MM.1S (cell line): ENCODE measurements at regions not wholly inside any gene's neighbourhood (a gene's known extent, or its start where the extent isn't known, plus 50 kb on each side); places are given as distances from the start of the nearest gene placed in this dataset.

Experiments
- DNase-seq: peaks from one replicate; pipeline ENCODE4 v3.0.0-alpha.2; 2015
- H2AFZ ChIP-seq: fragments of 300-600 bp; sonication (generic); 2 replicates; pipeline ENCODE4 v1.6.0; 2016; ENCODE audit warnings: antibody characterized with exemption, low read length
- H3F3A ChIP-seq: fragments of 300-600 bp; sonication (generic); 2 replicates; pipeline ENCODE4 v1.6.1; 2016; ENCODE audit warnings: mild to moderate bottlenecking, antibody characterized with exemption, low read length, moderate library complexity, mixed read lengths; ENCODE audit not compliant: insufficient read depth
- H3K27ac ChIP-seq: fragments of 300-600 bp; sonication (generic); 2 replicates; pipeline ENCODE4 v1.5.1; 2016; ENCODE audit warnings: mild to moderate bottlenecking, low read length
- H3K27me3 ChIP-seq: fragments of 300-600 bp; sonication (generic); replicated peaks from 2 replicates; pipeline ENCODE4 v1.6.0; 2016; ENCODE audit warnings: low read length; ENCODE audit not compliant: insufficient read depth
- H3K36me3 ChIP-seq: fragments of 300-600 bp; sonication (generic); replicated peaks from 2 replicates; pipeline ENCODE4 v1.6.1; 2016; ENCODE audit warnings: mild to moderate bottlenecking, low read length, mixed read lengths; ENCODE audit not compliant: insufficient read depth
- H3K4me1 ChIP-seq: fragments of 300-600 bp; sonication (generic); 2 replicates; pipeline ENCODE4 v1.6.1; 2016; ENCODE audit warnings: low read length, mixed read lengths
- H3K4me2 ChIP-seq: fragments of 300-600 bp; sonication (generic); 2 replicates; pipeline ENCODE4 v1.6.0; 2016; ENCODE audit warnings: low read depth, low read length
- H3K4me3 ChIP-seq: fragments of 300-600 bp; sonication (generic); 2 replicates; pipeline ENCODE4 v1.5.1; 2016; ENCODE audit warnings: low read length, mixed read lengths
- H3K79me2 ChIP-seq: fragments of 300-600 bp; sonication (generic); 2 replicates; pipeline ENCODE4 v1.6.1; 2016; ENCODE audit warnings: mixed run types, low read length, mixed read lengths
- H3K9ac ChIP-seq: fragments of 300-600 bp; sonication (generic); 2 replicates; pipeline ENCODE4 v1.6.1; 2016; ENCODE audit warnings: low read length, mixed read lengths
- H3K9me2 ChIP-seq: fragments of 300-600 bp; sonication (generic); replicated peaks from 2 replicates; pipeline ENCODE4 v1.6.1; 2016; ENCODE audit warnings: mild to moderate bottlenecking, low read length, mixed read lengths; ENCODE audit not compliant: insufficient read depth
- H3K9me3 ChIP-seq: fragments of 300-600 bp; sonication (generic); replicated peaks from 2 replicates; pipeline ENCODE4 v1.6.1; 2016; ENCODE audit warnings: mild to moderate bottlenecking, low read length, mixed read lengths; ENCODE audit not compliant: insufficient read depth
- H4K20me1 ChIP-seq: fragments of 300-600 bp; sonication (generic); 2 replicates; pipeline ENCODE4 v1.6.1; 2016; ENCODE audit warnings: mild to moderate bottlenecking, low read length, moderate library complexity, mixed read lengths; ENCODE audit not compliant: insufficient read depth
- CTCF ChIP-seq: fragments of 300-600 bp; sonication (generic); IDR thresholded peaks from 2 replicates; pipeline ENCODE4 v1.5.1; 2016; ENCODE audit warnings: antibody characterized with exemption, low read length, mixed read lengths
- EZH2 ChIP-seq: fragments of 300-600 bp; sonication (generic); optimal IDR thresholded peaks from 2 replicates; pipeline ENCODE3; 2017; ENCODE audit warnings: low read depth, mild to moderate bottlenecking, antibody characterized with exemption, low read length, mixed read lengths
- EZH2phosphoT487 ChIP-seq: fragments of 300-600 bp; sonication (generic); IDR thresholded peaks from 2 replicates; pipeline ENCODE4 v1.6.1; 2018; ENCODE audit warnings: antibody characterized with exemption, low read length

DNA sequence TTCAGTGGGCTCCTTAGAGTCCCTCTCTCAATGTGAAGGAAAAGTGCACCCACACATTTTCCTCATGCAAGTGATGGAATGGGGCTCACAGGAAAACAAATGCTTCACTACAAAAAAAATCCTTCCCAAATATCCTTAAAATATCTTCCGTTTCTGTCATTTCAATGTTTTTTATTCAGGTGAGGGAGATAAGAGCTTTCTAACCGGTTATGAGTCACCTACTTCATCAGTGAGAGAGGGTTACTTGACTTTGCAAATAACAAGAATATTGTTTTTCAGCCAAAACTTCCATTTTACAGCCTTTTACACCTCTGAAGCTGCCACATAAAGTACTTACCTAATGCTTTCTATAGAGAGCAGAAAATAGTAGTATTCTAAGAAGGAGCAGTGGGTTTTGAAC, 98.3 kb upstream of the CD55 start:
- no peak overlapping the region for H2AFZ ChIP-seq
- TF ChIP-seq EZH2 = no peak
- no peak for TF ChIP-seq EZH2phosphoT487
- TF ChIP-seq CTCF = no peak

DNA sequence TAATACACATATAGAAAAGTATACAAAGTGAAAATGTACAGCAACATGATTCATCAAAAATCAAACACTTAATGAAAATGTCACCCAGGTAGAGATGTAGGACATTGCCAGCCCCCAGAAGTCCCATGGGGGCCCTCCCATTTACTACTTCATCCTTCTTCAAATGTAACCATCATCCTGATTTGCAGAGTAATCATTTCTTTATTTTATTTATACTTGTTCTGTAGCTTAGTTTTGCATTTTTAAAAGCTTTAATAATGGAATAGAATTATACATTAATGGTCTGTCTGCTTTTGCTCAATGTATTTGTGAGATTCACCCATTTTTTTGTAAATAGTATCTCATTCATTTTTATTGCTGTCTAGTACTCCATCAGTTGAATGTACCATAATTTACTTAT, 96.8 kb upstream of the CD55 start:
- DNase-seq = no peak
- no peak for TF ChIP-seq EZH2phosphoT487
- TF ChIP-seq CTCF = no peak
- TF ChIP-seq EZH2 = no peak
- Histone ChIP-seq H3K9ac (no peak overlapping the region), H3K4me2 (no peak overlapping the region), H3K9me3 (no peaks in the 10 kb centered on the region), H2AFZ (no peak overlapping the region), H3K27me3 (no peaks in the 10 kb centered on the region), H4K20me1 (no peaks in the 10 kb centered on the region), H3K4me3 (no peak overlapping the region), H3K36me3 (no peaks in the 10 kb centered on the region), H3K4me1 (no peaks in the 10 kb centered on the region), H3K27ac (no peak overlapping the region), H3K79me2 (no peaks in the 10 kb centered on the region), H3K9me2 (no peaks in the 10 kb centered on the region), H3F3A (no peaks in the 10 kb centered on the region)

More for the DNA sequence above, 98.3 kb upstream of the CD55 start:
- no peaks in the 10 kb centered on the region for H3K36me3 ChIP-seq
- H3K9me2 ChIP-seq = no peaks in the 10 kb centered on the region
- H3K4me2 ChIP-seq = no peak overlapping the region
- H3K27me3 ChIP-seq = no peaks in the 10 kb centered on the region
- H3K9ac ChIP-seq = no peak overlapping the region
- no peaks in the 10 kb centered on the region for H3K79me2 ChIP-seq
- no peak for DNase-seq
- no peaks in the 10 kb centered on the region for H3F3A ChIP-seq
- no peaks in the 10 kb centered on the region for H4K20me1 ChIP-seq
- no peak overlapping the region for H3K27ac ChIP-seq
- no peak overlapping the region for H3K4me3 ChIP-seq
- H3K9me3 ChIP-seq = no peaks in the 10 kb centered on the region
- peaks cover 8% of the 10 kb centered on the region; the same call in 1 of the 2 replicates for H3K4me1 ChIP-seq

DNA sequence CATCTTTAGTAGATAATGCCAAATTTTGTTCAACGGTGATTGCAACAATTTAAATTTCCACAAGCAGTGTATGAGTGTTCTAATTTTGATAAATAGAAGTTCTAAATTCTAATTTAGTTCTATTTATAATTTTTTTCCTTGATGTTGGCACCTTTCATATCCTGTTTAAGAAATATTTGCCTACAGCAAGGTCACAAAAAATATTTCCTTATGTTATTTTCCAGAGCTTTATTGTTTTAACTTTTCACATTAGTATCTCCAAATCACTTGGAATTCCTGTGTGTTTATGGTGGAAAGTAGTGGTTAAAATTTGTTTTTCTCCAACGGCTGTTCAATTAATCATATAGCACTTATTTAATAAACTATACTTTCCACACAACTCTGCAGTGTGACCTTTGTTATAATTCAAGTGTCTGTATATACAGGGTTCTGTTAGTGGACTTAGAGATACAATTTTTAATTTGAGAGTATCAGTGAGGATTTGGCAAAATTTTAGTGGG, 94.3 kb upstream of the CD55 start:
- Histone ChIP-seq H3K9me3 (no peaks in the 10 kb centered on the region), H2AFZ (no peak overlapping the region), H3K36me3 (no peaks in the 10 kb centered on the region), H3K27ac (no peak overlapping the region), H3K9ac (no peak overlapping the region), H3F3A (no peaks in the 10 kb centered on the region), H3K4me3 (no peak overlapping the region), H3K4me1 (no peaks in the 10 kb centered on the region), H4K20me1 (no peaks in the 10 kb centered on the region), H3K9me2 (no peaks in the 10 kb centered on the region), H3K4me2 (no peak overlapping the region), H3K79me2 (no peaks in the 10 kb centered on the region), H3K27me3 (no peaks in the 10 kb centered on the region)
- DNase-seq = no peak
- TF ChIP-seq EZH2phosphoT487 (no peak), EZH2 (no peak), CTCF (no peak)
